GM13977 (cell line): ENCODE measurements at regions not wholly inside any gene's neighbourhood (a gene's known extent, or its start where the extent isn't known, plus 50 kb on each side); places are given as distances from the start of the nearest gene placed in this dataset.

Experiments
- DNase-seq: peaks from one replicate; pipeline ENCODE4 v3.0.0; 2012; ENCODE audit warnings: low spot score
- CTCF ChIP-seq: IDR thresholded peaks from 2 replicates; pipeline ENCODE4 v1.5.1; 2012; ENCODE audit warnings: mild to moderate bottlenecking, control low read depth; ENCODE audit not compliant: insufficient read depth; ENCODE audit errors: extremely low read depth, missing control alignments
- in situ Hi-C: fragments of 300-500 bp; cut with MboI; formaldehyde crosslinking; loops from one replicate; pipeline ENCODE4 v1.12.0; 2022; ENCODE audit warnings: low sequenced_read_pairs, low pct_unique_long_range_greater_than_20kb, mixed read lengths, inconsistent platforms; ENCODE audit not compliant: unreplicated experiment

- TF ChIP-seq CTCF: no peak
- no peak for DNase-seq
Measured at GRCh38 chr12:113551563-113551962, 79.9 kb upstream of the LHX5 start.

DNA sequence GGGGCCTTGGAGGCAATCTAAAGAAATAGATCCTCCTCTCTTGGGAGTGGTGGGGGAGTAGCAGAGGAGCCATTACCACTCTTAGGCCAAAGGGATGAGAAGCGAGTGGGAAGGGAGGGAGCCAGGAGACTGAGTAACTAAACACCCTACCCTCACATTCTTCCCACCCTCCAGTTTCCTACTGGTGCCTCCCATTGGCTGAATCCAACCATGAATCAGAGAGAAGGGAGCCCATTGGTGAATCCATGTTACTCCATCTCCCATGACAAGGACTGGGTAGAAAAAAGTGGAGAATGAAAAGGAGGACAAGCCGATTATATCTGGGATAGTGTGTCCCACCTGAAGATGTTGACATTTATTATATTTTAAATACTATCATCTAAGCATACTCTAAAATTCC, 76.8 kb upstream of the LHX5 start:
- no peak for DNase-seq
- in situ Hi-C loops: no loop called here
- TF ChIP-seq CTCF: no peak

More at GRCh38 chr12:113551563-113551962, 79.9 kb upstream of the LHX5 start:
- in situ Hi-C loops: no loop called here

GRCh38 chr12:113546916-113547863, 75.5 kb upstream of the LHX5 start:
- in situ Hi-C loops: no loop called here
- TF ChIP-seq CTCF: no peak
- no peak for DNase-seq

DNA sequence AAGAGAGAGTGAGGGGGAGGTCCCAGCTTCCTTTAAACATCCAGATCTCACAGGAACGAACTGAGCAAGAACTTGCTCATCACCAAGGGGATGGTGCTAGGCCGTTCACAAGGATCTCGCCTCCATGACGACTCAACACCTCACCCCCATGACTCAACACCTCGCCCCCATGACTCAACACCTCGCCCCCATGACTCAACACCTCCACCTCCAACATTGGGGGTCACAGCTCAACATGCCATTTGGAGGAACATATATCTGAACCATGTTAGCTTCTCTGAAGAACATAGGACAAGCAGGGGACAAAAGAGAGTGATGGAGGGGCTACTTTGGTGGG, 66.0 kb upstream of the LHX5 start:
- DNase-seq: no peak
- no peak for TF ChIP-seq CTCF
- in situ Hi-C loops: no loop called here

- TF ChIP-seq CTCF: no peak
- DNase-seq: no peak
- in situ Hi-C loops: no loop called here
Measured at GRCh38 chr12:113537046-113537750, 65.5 kb upstream of the LHX5 start.

DNA sequence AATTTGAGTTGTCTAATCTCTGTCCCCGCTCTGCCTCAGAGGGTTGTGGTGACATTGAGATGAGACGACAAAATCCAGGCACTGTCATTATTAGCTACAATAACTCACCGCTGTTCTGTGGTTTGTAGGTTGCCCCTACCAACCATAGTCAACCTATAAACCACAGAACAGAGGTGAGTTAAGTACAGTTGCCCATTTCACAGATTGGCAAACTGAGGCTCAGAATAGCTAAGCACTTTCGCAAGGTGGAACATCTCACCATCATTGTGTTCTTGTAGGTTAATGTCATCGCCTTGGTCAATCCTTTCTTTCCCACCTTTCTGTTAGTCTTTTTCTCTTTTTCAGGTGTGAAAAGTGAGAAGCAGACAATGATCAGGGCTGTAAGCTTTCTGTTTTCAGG, 63.4 kb upstream of the LHX5 start:
- no peak for TF ChIP-seq CTCF
- DNase-seq: no peak
- in situ Hi-C loops: no loop called here
